HG02870 (cell line): ENCODE measurements at regions not wholly inside any gene's neighbourhood (a gene's known extent, or its start where the extent isn't known, plus 50 kb on each side); places are given as distances from the start of the nearest gene placed in this dataset.
"Not testable (repeated sequence)": the region's sequence is repeated elsewhere in the genome, so short reads cannot be mapped to it uniquely, and the experiment has no call there.

Experiments
- ATAC-seq: cut with Tn5 transposase; IDR thresholded peaks from one replicate; pipeline ENCODE4 v1.9.1; 2021; ENCODE audit warnings: mild to moderate bottlenecking, moderate library complexity; ENCODE audit not compliant: unreplicated experiment

GRCh38 chr4:180962268-180962667 is 1280.9 kb upstream of the TENM3 start:
- ATAC-seq = no peak

- no peak for ATAC-seq
Measured at GRCh38 chr4:180966312-180966711, 1276.9 kb upstream of the TENM3 start.

DNA sequence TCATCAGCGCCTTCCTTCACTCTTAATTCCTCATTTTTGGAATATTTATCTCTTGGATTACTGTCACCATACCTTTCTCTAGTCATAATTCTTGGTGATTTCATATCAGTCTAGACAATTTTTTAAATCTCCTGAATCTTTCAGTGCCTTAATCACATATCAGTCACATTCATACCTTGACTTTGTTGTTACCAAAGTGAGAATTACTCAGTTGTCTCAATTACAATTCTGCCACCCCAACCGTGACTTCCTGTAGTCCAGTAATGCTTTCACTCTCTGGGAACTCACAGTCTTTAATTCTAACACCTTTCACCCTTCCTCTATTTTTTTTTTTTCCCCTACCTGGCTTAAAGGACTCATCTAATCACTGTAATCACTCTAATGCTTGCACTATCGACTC is 1275.3 kb upstream of the TENM3 start:
- ATAC-seq = no peak

DNA sequence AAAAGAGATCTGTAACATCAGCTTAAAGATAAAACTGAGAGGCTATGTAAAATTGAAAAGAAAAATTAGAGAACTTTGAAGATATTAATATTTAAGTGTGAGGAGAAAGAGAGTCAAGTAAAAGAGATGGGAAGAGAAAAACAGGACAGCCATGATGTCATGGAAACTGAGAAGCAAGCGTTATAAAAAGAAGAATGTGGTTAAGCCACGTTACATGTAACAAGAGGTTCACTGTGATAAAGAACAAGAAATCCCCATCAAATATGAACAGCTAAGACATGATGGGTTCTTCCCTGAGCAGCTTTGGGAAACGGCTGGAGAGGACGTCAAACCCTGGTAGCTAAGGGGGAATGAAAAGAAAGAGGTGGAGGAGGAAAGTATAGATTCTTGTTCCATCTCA is 1269.3 kb upstream of the TENM3 start:
- ATAC-seq = no peak

DNA sequence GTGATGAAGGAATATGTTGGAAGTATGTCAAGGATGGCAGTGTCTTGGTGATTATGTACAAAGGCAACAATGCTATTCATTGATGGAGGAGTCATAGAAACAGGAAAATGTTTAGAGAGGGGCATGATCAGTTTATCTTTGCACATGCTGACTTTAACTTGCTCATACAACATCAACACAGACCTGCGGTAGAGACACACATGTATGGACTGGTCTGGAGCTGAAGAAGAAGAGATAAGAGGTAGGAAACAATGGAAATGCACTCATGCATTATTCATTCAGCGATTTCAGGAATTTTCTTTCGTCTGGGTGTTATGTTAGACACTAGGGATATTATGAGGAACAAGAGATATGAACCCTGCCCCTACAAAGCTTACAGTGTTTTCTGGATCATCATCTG is 1252.3 kb upstream of the TENM3 start:
- ATAC-seq = no peak

DNA sequence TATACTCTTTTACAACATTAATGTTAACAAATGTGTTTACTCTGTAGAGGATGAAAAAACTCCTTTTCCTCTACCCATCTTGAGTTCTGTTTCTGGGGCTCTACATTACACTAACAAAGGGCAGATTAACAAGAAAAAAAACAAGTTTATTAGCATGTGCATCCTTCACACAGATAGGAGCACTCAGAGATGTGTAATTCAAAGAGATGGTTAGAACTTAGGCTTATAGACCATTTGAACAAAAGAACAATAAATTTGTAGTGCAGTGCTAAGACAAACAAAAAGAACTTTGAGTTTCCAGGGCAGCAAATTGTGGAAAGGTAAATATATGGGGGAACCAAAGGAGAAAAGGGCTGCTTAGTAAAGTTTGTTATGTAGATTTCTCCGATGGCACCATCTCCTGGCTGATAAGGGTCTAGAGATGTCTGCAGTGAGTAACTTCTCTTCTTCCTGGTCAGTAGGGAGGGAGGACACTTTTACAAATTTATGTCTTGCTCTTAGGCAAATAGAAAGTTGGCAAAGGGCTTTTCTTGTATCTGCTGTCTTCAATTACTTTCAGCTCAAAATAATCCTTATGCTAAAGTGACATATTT is 1249.9 kb upstream of the TENM3 start:
- ATAC-seq = no peak

DNA sequence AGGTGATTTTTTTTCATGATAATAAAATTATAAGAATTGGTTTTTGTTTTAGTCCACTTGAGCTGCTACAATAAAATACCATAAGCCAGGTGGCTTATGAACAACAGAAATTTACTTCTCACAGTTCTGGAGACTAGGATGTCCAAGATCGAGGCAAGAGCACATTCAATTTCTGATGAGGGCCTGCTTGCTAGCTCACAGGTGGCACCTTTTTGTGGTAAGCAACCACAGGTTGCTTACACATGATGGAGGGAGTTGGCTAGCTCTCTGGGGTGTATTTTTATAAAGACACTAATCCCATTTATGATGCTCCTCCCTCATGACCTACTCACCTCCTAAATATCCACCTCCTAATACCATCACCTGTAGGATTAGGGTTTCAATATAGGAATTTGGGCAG is 1248.5 kb upstream of the TENM3 start:
- no peak for ATAC-seq

DNA sequence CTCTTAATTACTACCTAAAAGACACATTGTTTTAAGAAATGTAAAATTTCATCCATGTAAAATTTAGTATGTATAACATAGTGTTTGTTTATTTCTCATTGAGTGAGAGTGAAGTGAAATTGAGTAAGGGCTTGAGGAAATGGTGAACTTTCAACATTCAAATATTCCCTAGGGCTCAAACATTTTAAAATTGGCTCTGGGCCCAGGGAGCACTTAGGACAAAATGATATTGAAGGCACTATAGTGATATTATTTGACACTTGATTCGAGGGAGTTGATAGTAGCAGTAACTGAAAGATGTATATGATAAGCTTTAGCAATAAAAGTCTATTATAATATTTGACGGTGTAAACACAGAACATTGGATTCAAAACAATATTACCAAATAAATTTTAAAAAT is 1244.0 kb upstream of the TENM3 start:
- no peak for ATAC-seq

DNA sequence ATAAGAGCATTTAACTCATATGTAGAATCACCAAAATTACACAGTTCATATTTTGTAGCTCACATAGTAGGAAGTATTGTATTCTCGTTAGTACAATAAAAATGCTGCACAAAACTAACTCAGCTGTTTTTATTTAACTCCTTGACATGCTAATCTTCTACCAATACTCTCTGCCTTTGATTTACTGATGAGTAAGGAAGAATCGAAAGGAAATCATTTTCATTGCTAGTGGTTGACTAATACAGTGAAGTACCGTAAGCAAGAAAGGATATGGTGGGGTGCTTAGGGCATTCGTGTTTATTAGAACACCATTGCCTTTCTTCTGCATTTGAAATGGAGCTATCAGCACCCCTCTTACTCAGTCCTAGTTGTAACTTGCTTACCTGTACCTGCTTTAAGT is 1239.1 kb upstream of the TENM3 start:
- no peak for ATAC-seq

GRCh38 chr4:181006499-181007260 is 1236.5 kb upstream of the TENM3 start:
- no peak for ATAC-seq

DNA sequence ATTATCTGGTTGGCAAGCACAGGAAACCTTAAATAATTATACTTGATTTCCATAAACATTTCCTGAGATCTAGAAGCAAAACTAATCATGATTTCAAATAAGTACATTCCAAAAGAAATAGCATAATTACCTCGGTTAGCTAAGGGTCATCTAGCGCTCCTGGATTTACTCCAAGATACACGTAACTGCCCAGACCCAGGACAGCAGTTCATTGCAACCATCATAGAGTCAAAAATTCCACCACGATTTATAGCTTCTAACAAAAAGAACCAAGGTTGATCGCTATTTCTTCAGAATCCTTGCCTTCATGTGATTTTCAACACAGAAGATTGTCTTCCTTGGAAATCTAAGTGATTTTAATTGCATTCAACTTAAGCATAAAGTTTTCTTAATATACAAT is 1235.5 kb upstream of the TENM3 start:
- ATAC-seq = no peak

- ATAC-seq = no peak
Measured at GRCh38 chr4:181008164-181008563, 1235.0 kb upstream of the TENM3 start.

DNA sequence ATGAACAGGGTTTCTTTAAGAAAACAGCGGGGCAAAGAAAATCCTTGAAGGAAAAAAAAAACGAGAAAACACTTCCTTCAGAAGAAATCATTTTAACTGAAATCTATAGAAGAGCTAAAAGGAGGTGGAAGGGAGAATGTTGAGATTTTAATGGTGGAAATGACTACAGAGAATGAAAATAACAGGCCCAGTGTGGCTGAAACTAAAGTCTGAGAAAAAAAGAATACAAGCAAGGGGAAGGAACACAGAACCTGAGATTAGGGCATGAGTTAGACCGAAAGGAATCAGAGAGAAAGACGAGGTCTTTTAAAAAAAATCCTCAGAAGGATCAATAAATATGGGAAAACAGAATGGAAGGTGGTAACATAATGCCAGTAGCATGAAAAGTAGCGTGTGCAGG is 1230.0 kb upstream of the TENM3 start:
- ATAC-seq = no peak

DNA sequence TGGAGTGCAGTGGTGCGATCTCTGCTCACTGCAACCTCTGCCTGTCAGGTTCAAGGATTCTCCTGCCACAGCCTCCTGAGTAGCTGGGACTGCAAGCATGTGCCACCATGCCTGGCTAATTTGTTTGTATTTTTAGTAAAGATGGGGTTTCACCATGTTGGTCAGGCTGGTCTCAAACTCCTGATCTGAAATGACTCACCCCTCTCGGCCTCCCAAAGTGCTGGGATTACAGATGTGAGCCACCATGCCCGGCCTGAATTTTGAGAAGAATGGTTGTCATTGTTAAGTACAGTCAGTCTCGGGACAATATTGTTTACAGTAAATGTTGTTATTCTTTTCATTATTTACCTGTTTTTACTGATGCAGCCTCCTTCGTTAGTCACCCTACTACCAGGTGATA is 1226.2 kb upstream of the TENM3 start:
- ATAC-seq = no peak

- ATAC-seq = no peak
Measured at GRCh38 chr4:181018472-181018871, 1224.7 kb upstream of the TENM3 start.

- ATAC-seq = no peak
Measured at GRCh38 chr4:181018913-181019312, 1224.3 kb upstream of the TENM3 start.

DNA sequence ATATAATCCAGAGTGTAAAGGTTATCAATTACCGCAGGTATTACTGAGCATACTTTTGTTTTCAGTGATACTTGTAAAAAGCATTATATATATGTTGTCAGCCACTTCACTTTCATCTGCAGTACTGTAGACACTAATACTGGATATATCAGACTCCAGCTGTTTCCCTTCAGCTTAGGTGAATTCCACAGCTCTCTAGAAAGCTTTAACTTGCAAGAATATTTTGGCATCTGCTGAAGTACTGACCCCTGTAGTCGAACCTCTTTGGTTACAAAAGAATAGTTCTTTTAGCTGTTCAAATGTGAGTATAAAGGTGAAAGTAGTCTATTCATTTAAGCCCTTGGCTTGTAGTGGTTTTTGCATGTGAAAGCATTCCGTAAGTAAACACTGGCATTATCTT is 1222.7 kb upstream of the TENM3 start:
- no peak for ATAC-seq

GRCh38 chr4:181021213-181021612 is 1222.0 kb upstream of the TENM3 start:
- no peak for ATAC-seq

DNA sequence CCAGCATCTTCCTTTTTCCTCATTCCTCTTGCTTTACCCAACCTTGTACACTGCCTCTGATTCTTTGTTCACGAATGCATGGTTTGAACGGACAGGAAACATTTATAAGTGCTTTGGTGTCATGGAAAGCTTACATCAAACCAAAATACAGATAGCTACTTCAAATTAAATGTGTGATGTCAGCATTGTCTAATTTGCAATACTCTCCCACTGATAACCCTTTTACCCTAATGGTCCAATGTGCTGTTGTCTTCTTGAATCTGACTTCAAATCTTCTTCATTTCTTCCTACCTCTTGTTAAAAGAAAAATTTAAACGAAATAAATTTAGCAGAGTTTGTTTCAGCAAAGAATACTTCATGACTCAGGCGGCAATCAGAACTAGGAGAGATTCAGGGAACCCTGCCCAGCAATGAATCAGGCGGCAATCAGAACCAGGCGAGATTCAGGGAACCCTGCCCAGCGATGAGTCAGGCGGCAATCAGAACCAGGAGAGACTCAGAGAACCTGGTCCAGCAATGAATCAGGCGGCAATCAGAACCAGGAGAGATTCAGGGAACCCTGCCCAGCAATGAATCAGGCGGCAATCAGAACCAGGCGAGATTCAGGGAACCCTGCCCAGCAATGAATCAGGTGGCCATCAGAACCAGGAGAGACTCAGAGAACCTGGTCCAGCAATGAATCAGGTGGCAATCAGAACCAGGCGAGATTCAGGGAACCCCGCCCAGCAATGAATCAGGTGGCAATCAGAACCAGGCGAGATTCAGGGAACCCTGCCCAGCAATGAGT is 1212.9 kb upstream of the TENM3 start:
- ATAC-seq = not testable (repeated sequence)

DNA sequence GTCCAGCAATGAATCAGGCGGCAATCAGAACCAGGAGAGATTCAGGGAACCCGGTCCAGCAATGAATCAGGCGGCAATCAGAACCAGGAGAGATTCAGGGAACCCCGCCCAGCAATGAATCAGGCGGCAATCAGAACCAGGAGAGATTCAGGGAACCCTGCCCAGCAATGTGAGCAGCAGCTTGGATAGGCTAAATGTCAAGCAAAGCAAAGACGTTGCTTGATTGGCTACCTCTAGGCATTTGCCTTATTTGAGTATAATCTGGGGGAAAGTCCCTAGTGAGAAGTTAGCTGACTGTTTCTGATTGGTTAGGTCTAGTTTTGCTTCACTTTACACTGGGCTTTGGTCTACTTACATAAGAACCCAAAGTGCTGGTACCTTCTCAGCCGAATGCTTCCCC is 1212.2 kb upstream of the TENM3 start:
- no peak for ATAC-seq

DNA sequence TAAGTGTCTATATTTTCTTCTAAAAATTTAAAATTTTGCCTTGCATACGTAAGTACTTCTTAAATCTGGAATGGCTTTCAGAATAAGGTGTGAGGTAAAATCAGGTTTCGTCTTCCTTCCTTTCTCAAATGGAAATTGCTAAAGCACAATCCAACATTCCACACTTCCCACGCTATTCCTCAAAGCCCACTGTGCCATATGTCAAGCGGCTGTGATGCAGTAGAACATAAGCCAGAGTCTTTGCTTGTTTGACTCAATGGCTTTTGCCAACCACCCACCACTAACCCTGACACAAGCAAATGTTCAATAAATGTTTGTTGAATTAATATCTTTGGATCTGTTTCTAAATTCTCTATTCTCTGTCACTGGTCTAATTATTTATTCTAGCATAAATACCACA is 1199.7 kb upstream of the TENM3 start:
- no peak for ATAC-seq

GRCh38 chr4:181046809-181047208 is 1196.4 kb upstream of the TENM3 start:
- no peak for ATAC-seq
